ENCODE measurements at regions not wholly inside any gene's neighbourhood (a gene's known extent, or its start where the extent isn't known, plus 50 kb on each side); places are given as distances from the start of the nearest gene placed in this dataset.

DNA sequence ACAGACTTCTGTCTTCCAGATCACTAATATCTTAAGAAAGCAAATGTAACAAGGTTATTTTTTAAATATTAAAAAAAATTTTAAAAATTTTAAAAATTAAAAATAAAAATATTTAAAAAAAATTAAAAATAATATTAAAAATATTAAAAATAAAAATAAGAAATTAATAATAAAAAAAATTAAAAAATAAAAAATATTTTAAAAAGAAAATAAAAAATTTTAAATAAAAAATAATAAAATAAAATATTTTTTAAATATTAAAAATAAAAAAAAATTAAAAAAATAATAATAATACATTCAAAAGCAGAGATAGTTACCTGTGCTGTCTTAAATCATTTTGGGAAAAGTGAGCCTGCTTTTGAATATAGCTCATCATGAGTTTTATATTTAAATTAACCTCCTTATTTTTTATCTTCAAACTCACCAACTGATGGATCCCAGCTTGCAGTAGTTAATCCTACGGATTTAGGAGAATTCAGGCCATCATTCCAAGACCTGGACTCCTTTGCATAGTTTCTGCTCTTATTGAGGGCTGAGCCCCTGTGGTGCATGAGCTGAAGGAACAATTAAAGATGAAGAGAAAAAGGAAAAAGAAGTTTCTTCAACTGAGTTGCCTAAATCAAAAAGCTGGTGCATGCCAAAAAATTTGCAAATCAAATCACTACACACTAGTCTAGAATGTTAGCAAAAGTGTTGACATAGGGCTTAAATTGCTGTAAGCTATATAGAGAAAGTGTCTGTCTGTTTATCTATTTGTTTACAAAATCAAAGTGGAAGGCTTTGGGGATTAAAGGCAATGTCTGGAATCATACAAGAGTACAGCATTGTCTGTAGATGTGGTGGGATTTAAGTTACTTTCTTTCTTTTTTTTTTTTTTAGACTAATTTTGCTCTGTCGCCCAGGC is 50.5 kb upstream of the ZNF438 start:
- DNase-seq: no peak

DNA sequence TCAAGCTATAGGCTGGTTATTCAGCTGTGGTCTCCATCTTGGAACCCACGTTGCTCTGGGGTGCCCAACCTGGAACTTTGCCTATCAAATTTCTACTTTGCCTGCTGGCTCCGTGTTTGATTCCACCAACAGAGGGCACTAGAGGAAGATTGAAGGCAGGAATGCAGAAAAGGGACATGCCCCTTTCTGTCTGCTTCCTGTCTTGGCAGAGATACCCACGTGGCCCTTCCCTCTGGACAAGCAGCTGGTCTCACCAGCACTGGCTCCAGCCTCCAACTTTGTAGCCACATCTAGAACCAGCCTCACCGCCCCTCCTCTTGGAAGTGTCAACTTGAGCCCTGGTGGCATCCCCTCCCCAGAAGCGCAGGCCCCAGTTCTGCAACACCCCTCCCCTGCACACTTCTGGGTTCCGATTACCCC is 52.1 kb upstream of the ZNF438 start:
- DNase-seq: peak; percentile 52

DNA sequence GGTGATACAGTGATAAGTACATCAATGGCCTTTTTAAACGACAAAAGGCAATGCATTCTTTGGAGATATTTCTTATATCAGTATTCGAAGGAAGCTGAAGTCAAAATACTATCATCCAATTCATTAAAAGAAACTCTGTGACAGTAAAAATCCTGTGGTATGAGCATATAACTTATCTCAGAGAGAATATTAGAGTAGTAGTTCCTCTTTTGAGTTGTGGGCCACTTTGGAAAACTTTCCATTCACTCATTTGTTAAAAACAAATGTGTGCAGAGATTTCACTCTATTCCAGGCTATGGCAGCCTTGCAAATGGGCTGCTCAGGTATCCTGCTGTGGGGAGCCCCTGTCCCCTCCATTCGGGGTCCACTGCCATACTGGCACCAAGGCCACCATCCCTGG is 55.3 kb upstream of the ZNF438 start:
- DNase-seq: no peak

DNA sequence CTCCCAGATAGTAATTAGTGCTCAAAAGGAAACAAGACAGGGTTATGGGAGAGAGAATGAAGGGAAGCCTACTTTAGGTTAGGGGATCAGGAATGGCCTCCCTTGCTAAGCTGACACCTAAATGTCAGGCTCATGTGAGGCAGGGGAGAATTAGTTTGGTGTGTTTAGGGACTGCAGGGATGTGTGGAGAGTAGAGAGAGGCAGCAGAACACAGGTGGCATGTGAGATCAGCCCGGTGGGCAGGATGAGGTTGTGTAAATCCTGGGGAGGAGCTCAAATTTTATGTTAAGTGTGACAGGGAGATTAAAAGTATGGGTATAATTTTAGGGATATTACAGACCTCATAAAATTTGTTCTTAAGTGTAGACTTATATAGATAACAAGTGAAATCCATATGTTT is 56.2 kb upstream of the ZNF438 start:
- no peak for DNase-seq

DNA sequence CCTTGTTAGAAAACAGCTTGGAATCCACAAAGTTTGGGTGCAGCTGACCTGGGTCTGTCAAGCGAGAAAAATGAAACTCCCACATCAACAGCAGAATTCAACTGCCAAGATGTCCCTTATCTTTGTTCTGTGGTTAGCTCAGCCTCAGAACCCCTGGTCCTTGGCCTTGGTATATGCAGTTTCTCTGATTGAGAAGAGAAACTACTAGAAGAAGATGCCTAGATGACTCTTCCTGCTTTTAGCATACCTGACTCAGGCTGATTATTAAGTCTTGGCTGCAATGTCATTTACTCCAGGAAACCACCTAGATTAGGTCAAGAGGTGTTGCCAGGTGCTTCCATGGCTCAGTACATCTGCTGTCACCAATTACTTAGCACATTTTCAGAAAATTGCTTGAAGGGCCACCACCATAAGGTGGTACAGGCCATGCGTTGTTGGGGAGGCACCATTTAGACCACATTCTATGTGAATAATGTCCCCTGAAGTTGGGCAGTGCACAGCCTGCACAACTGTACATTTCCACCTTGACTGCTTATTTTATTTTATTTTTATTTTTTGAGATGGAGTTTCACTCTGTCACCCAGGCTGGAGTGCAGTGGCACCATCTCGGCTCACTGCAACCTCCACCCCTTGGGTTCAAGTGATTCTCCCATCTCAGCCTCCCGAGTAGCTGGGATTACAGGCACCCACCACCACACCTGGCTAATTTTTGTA is 59.4 kb upstream of the ZNF438 start:
- no peak for DNase-seq

DNA sequence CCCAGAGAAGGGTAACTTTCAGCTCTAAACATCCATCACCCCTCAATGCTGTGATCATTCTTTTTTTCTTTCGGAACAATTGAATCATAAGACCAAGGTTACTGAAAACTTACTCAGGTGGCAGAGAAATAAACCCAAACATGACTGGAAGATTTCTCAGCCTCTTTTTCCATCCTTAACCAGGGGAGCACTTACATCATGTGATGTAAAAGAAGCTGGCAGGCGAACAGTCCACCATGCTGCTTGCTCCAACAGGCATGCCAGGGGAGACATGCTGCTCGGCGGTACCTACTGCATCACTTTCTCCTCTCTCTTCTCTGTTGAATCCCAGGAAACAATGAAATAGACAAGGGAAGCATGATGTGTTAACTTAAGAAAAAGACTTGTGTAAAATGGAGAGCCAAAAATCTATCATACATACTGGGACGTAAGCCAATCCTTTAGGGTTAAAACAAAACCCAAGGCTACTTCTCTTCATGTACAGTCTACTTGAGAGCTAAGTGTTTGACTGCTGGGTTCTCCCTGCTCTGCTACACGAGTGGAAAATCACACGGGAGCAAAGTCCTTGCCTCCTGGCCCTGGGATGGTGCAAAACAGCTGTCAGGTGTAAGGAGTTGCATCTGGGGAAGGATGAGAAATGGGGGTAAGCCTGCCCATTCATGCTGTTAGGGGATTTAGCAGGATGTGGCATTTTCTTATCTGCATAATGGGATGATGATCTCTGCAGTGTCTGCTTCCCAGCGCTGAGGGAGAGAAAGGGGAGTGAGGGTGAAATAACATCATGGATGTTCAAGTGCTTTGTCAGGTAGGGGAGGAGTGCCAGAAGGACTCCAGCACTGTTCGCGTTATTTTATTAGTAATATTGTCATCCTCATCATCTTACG is 64.3 kb upstream of the ZNF438 start:
- DNase-seq: no peak

DNA sequence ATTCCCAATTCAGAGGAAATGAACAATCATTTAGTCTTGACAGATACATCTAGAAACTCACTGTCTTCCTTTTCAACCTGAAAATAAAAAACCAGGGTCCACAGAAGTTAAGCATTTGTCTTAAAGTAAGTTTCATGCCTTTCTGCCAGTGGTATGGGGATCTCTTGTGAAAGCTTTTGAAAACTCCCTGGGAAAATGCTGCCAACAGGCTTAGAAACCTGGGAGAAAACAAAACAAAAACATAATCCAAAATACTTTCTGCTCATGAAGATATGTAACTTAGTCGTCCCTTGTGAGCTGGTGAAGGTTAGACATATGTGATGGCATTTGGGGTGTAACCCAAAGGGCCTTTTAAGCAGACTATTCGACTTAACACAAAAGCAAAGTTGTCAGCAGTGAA is 66.4 kb upstream of the ZNF438 start:
- no peak for DNase-seq

DNA sequence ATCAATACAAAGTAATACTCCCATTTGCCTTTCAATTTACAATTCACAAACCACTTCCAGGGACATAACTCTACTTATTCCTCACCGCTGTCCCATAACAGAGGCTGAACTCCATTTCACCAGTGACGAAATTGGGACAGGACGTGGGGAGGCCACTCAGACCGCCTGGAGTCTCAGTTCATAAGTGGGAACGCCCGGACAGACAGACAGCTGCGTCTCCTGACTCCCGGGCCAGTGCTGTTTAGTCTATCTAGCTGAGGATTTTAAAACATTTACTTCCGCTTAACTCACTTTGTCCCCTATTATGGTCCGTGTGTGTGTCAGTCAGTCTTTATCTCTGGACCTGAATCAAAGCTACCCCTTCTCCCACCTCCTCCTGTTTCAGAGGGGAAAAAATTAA is 67.4 kb upstream of the ZNF438 start:
- DNase-seq: no peak

DNA sequence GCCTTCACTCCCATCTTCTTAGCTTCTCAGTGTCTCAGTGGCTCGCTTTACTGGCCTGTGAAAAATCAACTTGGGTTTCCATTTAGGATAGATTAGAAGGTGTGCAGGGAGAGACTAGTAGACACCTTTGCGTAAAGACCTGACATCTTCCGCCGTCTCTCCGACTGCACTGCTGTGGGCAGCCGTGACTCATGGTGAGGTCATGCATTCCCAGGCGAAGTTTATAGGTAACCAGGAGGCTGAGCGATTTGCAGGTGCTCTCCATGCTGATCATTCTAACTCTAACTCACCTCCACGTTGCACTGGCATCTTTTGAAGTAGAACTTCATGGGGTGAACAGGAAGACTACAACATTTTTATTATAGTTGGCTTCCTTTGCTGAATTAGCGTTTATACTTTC is 68.0 kb upstream of the ZNF438 start:
- DNase-seq: peak; percentile 33

DNA sequence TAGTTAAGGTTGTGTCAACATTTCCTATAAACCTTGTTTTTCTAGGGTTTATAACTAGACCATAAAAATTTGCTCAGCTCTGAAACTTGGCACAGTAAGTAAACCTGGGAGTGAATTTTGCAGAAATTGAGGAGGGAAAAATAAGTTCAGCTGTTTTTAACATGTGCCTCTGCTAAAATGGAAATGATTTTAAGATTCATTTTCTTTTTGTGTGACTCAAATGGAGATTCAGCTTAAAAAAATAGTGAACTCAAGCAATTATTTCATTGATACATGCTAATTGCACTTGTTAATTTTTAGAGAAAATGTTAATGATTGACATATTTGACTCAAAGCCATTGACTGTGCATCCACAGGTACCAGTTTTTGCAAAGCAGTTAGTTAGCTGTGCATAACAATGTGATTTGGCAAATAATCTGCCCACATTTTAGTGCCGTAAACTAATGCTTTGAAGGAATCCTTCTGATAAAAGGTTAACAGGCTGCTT is 68.5 kb upstream of the ZNF438 start:
- DNase-seq: no peak

DNA sequence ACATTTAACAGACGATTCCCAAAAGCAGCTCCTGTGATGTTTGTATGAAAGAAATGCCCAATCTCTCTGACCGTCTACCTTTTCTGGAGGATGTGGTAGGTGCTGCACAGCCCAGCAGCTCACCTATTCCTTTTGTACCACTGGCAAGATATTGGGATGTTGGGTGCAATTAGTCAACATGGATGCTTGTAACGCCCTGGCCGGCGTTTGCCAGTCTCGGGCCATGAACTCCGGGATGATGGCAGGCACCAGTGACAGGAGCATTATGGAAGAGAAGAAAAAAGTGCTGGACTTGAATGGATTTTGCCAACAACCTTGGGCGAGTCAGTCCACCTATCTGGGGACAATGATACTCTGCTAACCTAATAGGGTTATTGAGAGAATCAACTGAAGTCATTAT is 69.0 kb upstream of the ZNF438 start:
- no peak for DNase-seq

DNA sequence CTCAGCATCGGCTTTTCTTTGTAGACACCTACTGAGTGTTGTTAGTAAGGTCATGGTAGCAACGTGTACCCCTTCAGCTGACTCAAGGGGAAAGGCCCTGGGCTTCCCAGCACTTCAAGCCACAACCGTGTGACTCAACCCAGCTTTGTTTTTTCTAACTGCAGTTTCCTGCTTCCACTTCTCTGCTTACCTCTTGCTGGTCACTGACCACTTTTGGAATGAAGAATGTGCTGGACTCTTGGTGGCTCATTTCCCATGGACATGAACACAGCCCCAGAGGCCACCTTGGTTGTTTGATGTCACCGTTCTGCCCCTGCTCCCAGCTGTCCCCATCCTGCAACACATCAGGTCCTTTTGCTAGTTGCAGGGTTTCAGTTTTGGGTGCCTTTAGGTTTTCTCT is 69.5 kb upstream of the ZNF438 start:
- DNase-seq: peak; percentile 59

DNA sequence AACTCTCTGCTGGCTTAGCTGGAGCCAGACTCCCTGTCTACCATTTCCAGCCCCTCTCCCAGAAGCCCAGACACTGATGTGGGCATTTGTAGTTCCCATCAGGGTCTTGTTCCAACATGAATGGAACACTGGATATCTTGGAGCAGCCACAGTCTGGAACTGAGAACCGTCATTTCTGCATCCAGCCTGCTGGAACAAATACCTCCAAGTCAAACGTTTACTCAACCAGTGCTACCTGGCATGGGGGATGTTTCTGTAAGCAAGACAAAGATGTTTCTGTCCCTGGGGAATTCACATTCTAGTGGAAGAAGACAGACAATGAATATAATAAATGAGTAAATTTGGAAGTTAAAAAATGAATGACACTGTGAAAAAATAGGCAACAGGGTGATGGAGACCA is 70.8 kb upstream of the ZNF438 start:
- no peak for DNase-seq

DNA sequence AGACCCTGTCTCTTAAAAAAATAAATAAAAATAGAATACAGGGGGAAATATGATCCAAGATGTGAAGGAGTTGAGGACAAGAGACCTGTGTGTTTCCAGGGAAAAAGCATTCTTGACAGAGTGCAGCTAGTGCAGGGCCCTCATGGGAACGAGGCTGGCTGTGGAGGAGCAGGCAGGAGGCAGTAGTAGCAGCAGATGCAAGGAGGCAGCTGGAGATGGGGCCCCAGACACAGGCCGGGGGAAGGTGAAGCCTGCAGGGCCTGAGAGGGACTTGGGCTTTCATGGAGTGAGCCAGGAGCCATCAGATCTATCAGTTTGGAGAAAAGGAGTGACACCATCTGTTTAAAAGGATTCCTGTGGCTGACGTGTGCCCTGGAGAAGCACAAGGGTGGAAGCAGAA is 71.4 kb upstream of the ZNF438 start:
- DNase-seq: no peak

DNA sequence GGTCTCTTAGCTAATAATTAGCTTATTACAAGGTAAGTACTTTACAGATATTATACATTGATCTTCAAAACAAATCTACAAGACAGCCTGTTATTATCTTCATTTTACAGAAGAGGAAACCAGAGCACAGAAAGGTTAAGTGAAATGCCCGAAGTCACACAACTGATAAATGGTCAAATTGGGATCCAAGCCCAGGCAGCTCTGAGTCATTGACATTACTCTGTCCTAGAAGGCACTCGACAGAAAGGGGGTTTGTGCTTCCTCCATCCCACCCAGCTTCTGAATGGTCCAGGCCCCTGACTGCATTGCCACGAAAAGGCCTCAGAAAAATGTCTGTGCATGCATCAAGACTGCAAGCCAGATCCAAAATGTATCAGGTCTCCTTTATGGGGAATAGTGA is 81.3 kb upstream of the ZNF438 start:
- DNase-seq: no peak

DNA sequence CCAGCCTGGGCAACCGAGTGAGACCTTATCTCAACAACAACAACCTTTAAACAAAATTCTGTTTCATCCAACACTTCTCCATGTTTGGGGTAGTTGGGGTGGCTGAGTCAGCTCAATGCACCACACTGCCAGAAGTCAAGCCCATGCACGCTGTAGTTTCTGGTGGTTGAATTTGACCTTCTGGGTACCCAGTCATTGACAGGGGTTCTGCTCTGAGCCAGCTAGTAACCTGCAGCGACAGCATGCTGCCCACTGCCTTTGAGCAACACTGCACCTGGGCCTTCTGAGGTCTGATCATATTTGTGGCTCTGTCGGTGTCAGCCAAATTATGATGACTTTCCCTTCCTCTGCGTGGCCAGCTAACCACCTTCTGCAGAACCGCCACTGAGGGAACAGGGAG is 84.6 kb upstream of the ZNF438 start:
- DNase-seq: no peak

DNA sequence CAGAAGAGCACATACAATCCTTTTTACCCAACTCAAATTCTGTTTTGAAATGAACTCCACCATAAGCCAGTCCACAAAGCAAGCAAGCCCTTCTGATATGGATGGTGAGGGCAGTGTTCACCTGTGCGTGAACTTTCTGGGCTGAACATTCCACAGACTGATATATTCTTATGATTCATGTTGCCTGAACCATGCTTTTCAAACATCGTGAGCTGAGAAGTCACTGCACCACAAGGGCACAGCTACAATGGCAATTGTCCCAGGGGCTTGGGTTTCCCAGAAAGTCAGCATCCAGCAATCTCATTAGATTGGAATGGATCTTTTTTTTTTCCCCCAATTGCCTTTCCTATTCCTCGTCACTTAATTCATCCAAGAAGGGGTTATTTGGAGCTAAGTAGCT is 86.9 kb upstream of the ZNF438 start:
- DNase-seq: no peak

DNA sequence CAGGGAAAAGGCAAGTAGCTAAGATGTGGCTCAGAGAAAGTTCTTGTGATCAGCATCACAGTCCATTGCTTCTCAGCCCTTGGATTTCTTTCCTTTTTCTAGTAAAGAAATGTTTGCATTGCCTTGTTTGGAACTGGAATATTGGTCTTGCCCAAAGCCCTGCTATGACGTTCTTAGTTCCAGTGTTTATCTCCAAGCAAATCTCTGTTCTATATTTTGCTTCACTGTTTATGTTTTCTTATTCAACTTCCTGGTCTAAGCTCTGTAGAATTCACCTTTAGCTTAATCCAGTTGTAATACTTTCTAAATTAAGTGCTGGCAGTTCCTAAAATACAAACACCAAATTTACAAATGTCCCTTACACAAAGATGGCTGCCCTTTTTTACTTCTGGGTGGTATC is 88.7 kb upstream of the ZNF438 start:
- DNase-seq: no peak

DNA sequence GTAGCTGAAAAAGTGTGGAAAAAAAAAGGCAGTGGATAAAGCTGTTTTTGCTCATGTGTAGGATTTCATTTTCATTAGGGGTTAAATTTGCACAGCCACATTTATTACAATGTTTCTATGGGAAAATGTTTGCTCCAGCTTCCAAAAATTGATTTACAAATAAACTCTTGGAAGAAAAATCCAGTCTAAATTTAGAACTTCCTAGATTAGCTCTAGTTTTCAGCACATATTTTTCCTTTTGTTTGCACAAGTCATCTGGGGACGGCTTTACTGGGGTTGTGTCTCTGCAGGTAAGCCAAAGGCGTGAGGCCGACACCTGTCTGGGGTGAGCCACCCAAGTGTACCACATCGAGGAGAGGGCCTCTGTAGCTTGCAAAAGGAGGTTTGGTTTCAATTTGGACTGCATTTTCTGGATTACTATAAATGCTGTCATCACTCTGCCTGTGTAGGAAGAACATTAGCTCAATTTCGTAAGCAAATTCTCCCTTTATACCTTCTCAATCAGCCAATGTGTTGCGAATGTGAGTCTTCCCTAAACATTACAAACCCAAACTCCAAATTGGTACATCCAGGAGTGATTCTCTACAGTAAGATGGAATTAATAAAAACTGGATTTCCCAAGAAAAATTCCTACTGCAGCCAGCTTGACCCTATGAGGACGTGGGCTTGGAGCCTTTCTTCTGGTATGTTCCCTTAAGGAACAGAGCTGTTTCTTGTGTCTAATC is 89.5 kb upstream of the ZNF438 start:
- DNase-seq: no peak

DNA sequence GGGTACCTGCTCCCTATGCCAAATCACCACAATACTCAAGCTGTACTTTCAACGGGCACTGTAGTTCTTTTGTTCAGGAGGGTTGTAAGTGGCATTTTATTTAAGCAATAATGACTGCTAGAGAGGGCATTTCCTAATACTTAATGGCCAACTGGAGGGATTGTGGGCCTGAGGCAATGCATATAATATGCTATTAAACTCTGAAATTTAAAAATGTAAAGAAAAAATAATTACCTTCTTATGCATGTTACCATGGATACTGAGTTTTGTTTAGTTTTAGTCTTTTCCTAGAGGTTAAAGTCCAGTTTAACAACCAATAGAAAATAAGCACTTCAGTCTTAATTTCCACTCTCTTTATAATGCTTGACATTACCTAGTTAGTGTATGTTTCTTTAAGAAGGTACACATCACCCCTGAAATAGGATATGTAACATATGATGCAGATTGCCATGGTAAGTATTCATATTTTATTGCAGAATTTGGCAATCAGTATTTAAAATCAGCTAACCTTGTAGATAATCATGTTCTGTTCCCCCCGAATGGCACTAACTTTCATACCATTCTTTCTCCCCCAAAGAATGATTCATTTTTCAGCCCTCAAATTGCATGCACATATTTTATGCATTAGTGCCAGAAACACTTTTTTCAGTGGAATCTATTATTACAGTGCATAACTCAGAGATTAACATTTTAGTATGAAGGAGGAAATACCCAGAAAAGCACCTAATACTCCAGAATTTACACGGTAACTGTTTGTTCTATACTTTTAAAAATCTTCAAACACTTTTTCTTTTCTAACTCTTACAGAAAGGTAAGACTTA is 90.3 kb upstream of the ZNF438 start:
- DNase-seq: no peak

DNA sequence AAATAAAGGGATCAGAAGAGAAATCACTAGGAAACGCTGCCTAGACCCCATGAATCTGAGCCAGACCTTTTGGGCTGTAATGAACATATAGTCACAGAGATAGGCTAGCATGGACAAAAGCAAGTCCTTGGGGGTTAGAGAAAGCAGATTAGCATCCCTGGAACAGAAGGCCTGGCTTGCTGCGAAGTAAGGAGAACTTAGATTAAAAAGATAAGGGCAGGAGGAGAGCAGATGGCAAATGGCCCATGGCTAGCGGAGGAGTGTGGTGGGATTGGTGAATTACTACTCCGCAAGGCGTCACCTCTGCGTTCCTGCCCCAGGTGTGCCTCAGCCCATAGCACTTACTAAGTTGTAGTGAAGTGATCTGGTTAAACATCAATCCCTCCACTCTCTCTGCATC is 92.3 kb upstream of the ZNF438 start:
- DNase-seq: no peak

DNA sequence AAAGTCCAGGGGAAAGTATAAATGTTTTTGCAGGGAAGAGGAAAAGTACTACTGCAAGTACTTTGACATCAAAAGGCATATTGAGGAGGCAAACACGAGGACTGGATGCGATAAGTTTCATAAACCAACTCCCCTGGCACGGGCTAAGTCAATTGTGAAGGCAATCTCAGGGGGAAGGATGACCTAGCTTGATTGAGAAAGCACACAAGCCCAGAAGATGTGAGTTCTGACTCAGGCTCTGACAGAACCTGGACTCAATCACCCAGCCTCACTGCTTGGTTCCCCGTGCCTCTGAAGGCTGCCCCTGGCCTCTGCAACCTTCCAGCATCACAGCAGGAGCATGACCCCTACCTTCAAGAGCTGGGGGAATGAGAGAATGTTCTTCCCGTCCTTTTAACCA is 93.2 kb upstream of the ZNF438 start:
- DNase-seq: no peak
